ENCODE measurements at regions not wholly inside any gene's neighbourhood (a gene's known extent, or its start where the extent isn't known, plus 50 kb on each side); places are given as distances from the start of the nearest gene placed in this dataset.
"Not testable (repeated sequence)": the region's sequence is repeated elsewhere in the genome, so short reads cannot be mapped to it uniquely, and the experiment has no call there.

DNA sequence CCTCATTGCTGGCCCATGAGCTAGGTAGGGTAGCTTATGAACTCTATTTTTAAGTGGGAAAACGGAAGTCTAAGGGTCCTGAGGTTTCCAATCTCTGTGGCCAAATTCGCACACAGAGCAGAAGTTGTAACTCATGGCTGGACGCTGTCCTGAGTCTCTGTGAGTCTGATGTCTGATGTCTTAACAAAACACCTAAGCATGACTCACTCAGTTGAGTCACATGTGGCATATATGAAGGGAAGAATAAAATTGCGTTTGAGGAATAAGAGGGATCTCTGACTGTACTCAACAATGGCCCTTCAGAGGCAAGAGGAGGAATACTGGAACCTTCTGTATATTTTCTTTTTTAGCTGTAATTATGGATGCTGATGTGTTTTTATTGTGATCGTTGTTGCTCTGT, 569.7 kb downstream of the RIT2 start:
- DNase-seq (ENCODE audit: low spot score) = no peak

DNA sequence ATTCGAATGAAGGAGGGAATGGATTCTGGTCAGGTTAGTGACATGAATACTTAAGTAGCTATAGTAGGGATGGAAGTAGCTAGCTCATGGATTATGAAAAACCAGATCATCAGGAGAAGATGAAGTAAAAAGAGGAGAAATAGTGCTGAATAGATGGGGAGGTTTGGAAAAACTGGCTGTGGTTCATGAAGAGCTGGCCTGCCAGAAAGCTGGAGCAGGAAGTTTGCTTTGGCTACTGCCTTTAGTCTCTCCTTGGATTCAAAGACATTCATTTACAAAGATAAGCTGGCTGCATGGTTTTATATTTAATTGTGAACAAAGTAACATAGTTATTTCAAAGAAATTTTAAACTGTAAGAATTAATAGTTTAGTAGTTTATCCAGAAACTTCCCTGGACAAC, 567.0 kb downstream of the RIT2 start:
- no peak for DNase-seq (ENCODE audit: low spot score)

DNA sequence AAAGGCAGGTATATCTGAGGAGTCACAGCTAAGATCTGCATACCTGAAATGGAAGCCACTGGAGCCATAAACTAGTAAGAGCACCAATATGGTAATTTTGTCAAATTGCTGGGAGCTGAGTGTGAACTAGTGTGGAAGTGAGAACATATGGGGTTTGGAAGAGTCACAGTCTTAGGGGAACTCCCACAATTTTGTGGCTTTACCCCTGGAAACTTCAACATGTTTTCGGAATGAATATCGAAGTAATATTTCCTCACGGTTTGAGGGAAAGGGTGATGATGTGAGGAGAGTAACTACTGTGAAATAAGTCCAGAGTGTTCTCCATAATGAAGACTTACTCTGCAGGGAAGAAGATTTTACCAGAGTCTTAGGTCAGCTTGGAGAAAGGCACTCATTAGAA, 565.9 kb downstream of the RIT2 start:
- DNase-seq (ENCODE audit: low spot score) = no peak

DNA sequence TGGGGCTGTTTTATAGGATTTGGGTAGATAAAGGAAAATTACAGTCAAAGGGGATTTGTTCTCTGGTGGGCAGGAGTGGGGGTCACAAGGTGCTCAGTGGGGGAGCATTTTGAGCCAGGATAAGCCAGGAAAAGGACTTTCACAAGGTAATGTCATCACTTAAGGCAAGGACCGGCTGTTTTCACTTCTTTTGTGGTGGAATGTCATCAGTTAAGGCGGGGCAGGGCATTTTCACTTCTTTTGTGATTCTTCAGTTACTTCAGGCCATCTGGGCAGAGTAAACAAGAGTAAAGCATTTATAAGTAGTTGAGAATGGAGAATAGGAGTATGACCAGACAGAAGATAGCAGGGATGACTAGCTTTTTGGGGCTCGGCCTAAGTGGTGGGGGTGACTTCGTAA, 562.9 kb downstream of the RIT2 start:
- DNase-seq (ENCODE audit: low spot score) = not testable (repeated sequence)

DNA sequence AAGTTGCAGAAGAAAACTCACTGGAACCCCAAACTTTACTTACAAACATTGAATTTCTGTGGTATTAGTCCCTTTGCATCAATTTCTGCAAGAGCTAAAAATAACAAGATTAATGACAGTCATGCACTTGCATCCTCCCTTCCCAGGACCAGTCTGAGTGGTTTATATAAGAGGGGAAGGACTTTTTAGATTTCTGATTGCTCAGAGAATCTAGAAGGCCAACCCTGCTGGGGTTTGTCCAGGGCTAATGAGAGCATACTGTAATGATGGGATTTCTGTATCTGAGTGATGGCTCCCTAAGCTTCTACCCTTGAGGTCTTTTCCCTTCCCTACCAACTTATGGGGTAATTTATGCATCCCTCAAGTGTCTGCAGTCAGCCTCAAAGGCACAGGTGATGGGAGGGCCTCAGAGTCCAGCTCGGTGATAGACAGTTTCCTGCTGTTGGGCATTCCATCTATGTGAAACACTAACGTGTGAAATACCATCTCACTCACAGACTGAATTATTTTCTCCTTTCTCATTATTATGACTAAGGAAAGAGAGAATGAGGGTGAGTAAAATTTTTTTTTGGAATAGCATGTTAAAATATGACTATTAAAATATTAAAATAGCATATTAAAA, 556.3 kb downstream of the RIT2 start:
- no peak for DNase-seq (ENCODE audit: low spot score)

DNA sequence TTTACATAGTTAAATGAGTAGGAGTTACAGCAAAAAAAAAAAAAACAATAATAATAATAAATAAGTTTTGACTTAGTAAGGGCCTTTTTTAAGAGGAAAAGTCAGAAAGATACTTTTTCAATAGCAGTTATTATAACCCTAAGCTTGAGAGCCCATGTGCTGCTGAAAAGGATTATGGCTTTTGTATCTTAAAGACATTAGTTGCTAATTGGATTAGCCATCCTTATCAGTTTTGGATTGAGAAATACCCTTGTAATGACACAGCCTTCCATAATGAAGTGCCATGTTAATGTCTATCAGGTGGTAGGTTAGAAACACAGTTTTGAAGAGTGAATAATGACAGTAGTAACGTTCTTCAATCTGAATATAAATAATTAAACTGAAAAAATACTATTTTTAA, 554.0 kb downstream of the RIT2 start:
- DNase-seq (ENCODE audit: low spot score) = no peak

DNA sequence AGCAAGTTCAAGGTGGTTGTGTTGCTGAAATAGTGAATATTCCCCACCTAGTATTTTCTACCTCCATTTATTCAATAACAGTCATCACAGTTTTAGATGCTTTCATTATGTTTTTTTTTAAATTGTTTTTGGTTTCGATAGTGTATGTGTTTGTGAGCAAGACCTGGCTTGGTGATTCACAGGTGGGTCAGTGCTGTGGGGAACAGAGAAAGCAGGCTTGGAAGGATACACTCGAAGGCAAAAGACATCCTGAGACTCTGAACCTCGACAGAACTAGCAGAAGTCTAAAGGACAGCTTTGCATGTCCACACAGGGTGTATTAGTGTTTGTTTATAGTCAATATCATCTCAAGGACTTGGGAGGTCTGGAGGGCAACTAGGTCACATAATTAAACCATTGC, 551.5 kb downstream of the RIT2 start:
- no peak for DNase-seq (ENCODE audit: low spot score)

DNA sequence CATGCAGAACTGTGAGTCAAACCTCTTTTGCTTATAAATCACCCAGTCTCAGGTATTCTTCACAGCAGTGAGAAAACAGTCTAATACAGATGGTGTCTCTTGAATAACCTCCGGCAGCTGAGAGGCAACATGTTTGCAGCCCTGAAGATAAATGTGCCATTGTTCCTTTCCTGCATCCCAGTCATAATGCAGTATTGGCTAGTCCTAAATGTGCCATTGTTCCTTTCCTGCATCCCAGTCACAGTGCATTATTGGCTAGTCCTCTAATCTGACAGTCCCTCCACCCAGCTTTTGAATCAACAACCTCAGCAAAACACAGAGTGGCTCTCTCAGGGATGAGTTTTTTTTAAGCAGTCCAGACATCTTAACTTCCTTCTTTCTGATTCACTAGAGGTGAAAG, 550.7 kb downstream of the RIT2 start:
- no peak for DNase-seq (ENCODE audit: low spot score)

DNA sequence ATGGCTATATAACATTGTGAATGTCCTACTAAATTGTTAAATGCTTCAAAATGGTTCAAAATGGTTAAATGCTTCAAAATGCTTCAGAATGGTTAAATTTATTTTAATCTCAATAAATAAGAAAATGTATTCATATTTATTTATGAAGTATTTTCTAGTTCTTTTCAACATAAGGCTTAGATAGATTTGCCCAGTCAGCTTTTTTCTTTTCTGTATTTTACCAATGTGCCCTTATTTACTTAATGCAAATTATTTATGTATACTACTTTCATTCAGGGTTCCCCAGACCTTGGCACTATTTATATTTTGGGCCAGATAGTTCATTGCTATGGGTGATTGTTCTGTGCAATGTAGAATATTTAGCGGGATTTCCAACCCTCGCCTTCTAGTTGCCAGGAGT, 546.7 kb downstream of the RIT2 start:
- no peak for DNase-seq (ENCODE audit: low spot score)

DNA sequence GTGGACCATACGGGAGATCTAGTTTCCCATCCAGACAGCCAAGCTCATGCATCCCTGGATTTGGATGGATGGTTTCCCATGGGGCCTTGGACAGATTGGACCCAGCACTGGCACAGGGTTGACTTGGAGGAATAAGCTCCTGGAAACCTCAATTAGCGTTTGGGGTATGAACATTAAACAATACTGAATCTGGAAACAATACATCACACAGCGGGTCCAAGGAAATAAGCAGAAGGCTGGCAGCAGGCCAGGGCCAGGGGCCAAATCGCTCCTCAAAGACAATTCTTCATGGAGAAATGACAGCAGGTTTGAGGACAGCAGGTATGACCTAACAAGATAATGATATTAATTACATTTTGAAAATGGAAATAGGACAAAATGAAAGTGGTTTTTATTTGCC, 540.6 kb downstream of the RIT2 start:
- DNase-seq (ENCODE audit: low spot score) = no peak

DNA sequence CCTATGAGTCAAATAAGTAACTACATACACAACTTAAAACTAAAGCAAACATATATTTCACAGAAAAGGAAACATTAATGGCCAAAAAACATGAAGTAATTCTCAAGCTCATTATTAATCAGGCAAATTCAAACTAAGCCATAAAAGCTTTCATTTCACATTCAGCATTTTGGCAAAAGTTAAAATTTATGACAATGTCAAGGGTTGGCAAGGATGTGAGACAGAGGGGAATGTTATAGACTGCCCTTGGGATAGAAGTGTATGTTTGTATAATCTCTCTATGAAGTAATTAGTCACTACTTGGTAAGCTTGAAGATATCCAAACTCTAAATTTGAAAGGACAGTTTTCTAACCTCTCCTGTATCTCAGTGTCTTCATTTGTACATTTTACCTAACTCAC, 539.4 kb downstream of the RIT2 start:
- DNase-seq (ENCODE audit: low spot score) = no peak

DNA sequence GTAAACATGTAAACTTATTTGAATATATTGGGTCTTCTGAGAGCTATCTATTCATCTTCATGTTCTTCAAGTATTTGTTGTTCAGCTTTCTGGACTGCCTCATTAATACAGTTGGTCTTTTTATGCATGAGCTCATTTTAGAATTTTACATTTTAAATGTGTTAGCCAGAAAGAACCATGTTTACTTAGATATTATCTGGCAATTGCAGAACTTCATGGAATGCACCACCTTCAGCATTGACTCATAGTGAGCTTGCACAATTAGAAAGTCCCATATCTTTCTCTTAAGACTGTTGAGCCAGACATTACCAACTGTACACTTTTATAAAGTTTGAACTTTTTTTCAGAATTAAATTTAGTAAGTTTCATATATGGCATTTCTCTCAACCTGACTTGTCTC, 536.7 kb downstream of the RIT2 start:
- DNase-seq (ENCODE audit: low spot score) = no peak

DNA sequence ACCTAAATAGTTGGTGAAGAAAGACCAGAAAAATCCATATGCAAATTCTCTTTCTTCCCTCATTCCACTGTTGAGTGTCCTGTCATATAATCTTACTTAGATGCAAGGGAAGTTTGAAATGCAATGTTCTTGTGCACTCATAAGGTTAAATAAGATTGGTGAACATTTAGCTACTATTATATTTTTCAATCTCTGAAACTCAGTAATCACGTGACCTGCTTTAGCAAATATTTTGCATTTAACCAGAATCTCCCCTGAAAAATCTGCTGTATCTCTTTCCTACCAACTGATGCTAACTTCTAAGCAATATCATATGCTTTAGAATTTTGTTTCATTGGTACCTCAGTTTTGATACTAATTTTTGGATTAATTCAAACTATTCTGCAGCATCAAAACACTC, 533.2 kb downstream of the RIT2 start:
- no peak for DNase-seq (ENCODE audit: low spot score)

DNA sequence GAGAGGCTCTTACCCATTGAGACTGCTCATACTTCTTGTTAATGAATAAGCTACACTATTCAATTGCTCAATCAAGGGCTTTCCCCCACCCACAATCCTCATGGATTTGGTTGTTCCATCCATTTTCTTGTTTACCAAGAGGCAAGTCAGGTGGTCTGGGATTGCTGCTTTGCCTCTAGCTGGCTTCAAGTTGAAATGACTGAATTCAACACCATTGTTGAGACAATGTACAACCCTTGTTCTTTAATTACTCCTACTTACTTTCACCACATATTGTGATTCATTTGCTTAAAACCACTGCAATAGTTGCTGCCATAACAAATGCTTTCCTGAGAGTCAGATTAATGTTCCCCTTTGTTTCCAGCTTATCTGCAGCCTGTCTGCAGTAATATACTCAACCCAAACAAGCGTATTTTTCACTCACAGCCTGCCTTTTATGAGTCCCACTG, 532.2 kb downstream of the RIT2 start:
- DNase-seq (ENCODE audit: low spot score) = no peak

DNA sequence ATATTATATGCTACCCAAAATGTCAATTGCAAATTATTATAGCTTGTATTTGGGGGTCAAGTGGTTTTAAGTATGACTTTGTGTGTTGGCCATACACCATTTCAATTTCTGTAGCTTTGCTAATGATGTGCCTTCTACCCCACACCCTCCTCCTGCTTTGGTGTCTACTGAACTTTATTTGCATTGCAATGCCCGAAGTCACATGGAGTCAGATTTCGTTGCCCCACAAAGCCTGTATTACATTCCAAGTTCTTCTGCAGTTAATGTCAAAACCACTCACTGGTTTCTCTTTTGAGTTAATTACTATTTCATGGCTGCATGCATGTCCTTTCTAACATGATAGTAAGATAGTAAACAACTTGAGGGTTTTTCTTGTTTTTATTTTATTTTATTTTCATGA, 528.9 kb downstream of the RIT2 start:
- no peak for DNase-seq (ENCODE audit: low spot score)

DNA sequence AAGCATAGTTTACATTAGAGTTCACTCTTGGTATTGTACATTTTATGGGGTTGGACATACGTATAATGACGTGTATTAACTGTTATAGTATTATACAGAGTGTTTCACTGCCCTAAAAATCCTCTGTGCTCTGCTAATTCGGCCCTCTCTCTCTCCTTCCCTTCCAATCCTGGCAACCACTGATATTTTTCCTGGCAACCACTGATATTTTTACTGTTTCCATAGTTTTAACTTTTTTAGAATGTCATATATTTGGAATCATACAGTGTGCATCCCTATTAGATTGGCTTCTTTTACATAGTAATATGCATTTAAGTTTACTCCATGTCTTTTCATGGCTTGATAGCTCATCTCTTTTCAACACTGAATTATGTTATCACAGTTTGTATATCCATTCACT, 526.7 kb downstream of the RIT2 start:
- DNase-seq (ENCODE audit: low spot score) = no peak

DNA sequence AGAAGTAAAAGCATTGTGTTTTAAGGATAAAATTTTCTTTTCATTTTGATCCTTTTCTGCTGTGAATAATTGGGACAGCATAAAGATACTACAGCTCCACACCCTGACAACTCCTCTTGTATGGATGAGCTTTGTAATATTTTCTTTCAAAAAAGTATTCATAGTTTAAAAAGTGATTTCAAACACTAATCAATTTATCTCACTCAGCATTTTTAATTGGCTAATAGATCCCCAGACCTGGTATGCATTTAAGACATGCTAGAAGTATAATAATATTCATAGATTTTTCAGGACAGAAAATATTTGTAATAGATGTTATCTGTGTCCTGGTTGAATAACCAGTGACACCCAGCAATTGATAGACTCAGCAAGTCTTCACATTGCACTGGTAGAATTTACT, 510.7 kb downstream of the RIT2 start:
- no peak for DNase-seq (ENCODE audit: low spot score)

DNA sequence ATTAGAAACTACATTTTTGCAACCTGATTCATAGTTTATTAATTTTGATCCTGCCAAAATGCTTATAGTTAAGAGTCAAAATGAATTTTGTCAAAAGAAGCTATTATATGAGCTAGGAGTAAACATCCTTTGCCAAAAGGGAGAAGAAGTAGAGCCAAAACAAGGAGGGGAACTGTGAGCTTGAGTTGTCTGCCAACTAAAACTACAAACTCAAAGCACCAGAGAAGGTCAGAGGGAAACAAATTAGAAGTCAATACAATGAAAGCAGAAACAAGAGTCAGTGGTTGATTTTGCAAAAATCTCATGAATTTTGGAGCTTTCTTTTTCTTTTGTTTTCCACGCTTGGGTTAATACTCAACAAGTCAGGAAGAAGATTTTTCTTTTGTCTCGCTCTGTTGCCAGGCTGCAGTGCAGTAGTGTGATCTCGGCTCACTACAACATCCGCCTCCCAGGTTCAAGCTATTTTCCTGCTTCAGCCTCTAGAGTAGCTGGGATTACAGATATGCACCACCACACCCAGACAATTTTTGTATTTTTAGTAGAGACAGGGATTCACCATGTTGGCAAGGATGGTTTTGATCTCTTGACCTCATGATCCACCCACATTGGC, 508.5 kb downstream of the RIT2 start:
- DNase-seq (ENCODE audit: low spot score) = no peak

DNA sequence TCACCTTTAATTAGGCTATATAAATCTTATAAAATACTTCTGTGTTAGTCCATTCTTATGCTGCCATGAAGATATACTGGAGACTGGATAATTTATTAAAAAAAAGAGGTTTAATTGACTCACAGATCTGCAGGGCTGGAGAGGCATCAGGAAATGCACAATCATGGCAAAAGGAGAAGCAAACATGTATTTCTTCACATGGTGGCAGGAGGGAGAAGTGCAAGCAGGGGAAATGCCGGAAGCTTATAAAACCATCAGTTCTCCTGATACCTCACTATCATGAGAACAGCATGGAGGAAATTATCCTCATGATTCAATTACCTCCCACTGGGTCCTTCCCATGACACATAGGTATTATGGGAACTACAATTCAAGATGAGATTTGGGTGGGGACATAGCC, 504.4 kb downstream of the RIT2 start:
- DNase-seq (ENCODE audit: low spot score) = no peak

DNA sequence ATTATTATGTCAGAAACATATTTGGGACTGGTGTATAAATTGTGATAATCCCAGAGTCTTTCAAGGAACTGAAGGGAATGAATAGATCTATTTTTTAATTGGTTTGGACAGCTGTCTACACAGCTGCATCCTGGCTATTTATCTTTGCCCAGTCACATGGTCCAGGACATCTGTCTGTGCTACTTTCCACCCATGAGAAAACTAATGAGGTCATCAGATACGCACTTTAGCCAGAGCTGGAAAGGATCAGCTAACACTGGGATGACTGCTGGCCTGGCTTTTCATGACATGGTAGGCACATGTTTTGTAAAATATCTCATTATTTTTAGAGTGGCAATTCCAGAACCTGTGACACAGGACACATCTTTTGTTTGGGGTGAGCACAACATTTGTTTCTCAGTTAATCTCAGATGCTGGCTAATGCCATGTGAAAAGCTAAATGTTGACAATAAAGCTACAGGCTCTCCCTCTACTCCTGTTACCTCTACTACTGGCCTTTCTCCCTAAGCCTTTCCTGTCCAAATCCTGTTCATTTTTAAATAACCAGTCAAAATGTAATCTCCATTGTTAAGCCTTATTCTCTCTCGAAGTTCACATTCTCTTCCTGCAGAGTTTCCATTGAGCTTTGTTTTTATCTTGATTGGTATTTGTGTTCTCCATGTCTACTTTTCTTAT, 500.7 kb downstream of the RIT2 start:
- no peak for DNase-seq (ENCODE audit: low spot score)

DNA sequence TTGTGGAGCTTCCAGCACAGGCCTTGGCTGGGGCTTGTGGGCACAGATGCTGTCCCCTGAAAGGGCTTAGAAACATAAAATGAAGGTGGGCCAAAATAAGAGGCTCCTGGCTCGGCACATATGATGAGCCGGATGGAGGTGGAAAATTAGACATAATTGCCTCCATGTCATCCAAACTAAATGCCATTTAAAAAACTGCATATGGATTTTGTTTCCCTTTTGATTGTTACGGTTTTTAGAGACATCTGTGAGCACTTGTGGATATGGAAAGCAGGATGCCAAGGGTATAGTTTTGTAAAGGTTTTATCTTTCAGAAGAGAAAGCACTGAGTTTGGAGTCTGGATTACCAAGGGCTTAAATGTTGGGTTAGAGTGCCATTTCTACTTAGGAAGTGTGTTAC, 498.3 kb downstream of the RIT2 start:
- DNase-seq (ENCODE audit: low spot score) = no peak

DNA sequence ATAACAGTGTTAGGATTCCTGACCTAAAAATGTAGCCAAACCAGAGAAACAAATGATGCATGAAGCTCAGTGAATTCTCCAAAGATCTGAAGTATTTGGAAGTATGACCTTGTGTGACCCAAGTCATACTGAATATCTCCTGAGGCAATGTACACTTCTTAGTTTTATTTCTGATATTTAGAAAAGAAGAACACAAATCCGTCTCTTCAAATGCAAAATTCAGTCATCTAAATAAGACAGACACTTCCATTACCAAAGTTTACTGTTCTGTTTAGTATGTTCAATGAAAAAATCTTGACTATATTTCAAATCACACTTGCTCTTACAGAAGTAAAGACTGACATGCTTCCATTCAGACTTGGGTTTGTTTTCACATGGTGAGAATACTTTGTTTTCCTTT, 495.7 kb downstream of the RIT2 start:
- no peak for DNase-seq (ENCODE audit: low spot score)

DNA sequence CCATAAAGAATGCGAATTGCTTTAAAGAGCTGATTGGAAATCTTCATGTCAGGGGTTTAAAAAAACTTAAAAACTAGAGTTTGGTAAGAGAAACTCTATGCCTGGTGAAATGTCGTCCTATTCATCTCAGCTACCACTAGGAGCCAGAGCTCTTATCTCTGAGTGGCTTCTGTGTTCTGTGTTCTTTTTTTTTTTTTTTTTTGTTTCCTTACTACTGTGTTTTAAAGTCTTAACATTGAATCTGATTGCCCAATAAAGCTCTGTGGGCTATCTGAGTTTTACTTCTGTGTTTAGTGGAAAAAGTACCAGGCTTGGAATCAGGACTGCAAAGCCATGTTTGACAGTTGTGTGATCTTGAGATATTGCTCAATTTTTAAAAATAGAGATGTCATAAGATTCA, 494.8 kb downstream of the RIT2 start:
- no peak for DNase-seq (ENCODE audit: low spot score)

DNA sequence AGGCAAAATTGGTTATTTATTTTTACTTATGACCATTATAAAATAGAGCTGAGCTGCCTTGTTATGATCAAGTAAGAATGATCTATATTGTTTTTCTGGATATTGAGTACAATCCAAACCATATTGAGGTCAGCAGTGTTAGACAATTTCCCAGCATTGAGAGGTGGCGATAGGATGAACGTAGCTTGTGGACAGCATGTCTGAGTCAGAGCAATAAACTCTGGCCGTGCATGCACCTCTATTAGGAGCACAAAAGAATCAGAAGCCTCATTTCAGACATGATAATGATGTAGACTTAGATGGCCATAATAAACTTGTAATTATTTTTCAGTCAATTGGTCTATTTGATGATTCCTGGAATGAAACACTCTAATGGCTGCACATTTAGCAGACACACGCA, 491.6 kb downstream of the RIT2 start:
- DNase-seq (ENCODE audit: low spot score) = no peak

Measured in hematopoietic multipotent progenitor cell treated with erythropoietin and hydrocortisone succinate and interleukin-3 and kit ligand, for 15 days (in vitro differentiated cells).